HFF-Myc (cell line): ENCODE measurements at regions not wholly inside any gene's neighbourhood (a gene's known extent, or its start where the extent isn't known, plus 50 kb on each side); places are given as distances from the start of the nearest gene placed in this dataset.

Experiments used
- DNase-seq: peaks from one replicate; pipeline ENCODE4 v3.0.0-alpha.2; 2011; ENCODE audit warnings: low read depth; ENCODE audit errors: extremely low read depth
- H3K4me3 ChIP-seq: replicated peaks from 2 replicates; pipeline ENCODE4 v1.5.1; 2011; ENCODE audit warnings: low read depth, mild to moderate bottlenecking, control low read depth, low read length
- TF ChIP-seq, protein P1 (sequence below): IDR thresholded peaks from 2 replicates; pipeline ENCODE4 v1.5.1; 2012; ENCODE audit warnings: mild to moderate bottlenecking, low read depth, low read length, control low read depth; ENCODE audit errors: missing control alignments

DNA sequence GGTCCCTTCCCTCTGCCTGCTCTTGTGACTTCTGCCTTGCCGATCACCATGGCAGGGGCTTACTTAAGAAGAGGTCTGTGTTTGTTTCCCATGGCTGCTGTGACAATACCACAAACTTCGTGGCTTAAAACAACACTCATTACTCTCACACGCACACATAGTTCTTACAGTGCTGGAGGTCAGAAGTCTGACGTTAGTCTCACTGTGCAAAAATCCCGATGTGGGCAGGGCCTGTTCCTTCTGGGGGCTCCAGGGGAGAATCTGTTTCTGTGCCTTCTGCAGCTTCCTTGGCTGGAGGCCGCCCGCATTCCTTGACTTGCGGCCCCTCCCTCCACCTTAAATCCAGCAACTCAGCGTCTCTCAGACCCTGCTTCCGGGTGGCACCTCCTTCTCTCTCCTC, 249.2 kb upstream of the GSE1 start:
- DNase-seq = no peak
- no peak overlapping the region for H3K4me3 ChIP-seq
- TF ChIP-seq, protein P1, sequence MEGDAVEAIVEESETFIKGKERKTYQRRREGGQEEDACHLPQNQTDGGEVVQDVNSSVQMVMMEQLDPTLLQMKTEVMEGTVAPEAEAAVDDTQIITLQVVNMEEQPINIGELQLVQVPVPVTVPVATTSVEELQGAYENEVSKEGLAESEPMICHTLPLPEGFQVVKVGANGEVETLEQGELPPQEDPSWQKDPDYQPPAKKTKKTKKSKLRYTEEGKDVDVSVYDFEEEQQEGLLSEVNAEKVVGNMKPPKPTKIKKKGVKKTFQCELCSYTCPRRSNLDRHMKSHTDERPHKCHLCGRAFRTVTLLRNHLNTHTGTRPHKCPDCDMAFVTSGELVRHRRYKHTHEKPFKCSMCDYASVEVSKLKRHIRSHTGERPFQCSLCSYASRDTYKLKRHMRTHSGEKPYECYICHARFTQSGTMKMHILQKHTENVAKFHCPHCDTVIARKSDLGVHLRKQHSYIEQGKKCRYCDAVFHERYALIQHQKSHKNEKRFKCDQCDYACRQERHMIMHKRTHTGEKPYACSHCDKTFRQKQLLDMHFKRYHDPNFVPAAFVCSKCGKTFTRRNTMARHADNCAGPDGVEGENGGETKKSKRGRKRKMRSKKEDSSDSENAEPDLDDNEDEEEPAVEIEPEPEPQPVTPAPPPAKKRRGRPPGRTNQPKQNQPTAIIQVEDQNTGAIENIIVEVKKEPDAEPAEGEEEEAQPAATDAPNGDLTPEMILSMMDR = no peak

DNA sequence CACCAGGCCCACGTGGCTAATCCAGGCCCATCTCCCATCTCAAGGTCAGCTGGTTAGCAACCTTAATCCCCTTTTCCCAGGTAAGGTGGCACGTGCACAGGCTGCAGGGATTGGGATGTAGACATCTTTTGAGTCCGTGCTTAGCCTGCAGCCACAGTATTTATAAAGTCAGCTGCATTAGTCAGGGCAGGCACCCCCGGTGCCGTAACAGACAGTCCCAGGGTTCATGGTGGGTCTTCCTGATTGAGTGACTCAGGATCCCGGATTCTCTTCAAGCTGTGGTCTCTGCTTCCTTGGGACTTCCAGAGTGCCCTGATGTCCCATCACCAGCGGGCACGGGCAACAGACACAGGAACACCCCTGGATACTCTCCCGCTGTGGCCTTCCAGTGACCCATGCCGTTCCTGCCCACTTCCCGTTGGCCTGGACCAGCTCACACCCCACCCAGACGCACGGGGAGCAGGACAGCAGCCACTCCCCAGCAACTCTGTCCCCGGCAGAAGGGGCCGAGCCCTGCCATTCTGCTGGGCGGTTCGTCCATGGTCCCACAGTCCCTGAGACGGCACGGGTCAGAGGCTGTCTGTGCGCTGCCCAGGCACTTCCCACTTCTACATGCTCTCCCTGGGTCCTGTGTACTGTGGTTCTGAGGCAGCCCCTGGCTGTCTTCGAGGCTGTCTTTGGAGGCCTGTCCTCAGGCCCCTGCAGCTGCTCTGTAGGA, 248.6 kb upstream of the GSE1 start:
- H3K4me3 ChIP-seq = no peak overlapping the region
- DNase-seq = no peak
- TF ChIP-seq, protein P1 = no peak

DNA sequence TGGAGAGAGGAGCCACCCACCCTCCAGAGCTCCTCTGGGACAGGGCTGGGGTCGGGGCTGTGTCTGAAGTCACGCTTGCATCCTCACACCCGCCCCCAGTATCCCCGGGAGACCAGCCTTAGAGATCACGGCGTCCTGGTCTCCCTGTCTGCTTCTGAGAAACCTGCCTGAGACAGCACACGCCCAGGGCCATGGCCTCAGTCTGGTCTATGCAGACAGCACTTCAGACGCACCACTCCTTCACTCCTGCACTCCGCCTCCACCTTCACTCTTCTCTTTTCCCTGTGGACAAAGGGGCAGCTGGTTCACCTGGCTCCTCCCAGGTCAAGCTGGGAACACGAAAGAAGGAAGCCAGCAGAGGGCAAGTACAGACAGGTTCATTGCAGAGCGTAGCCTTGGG, 248.0 kb upstream of the GSE1 start:
- no peak for DNase-seq
- no peak overlapping the region for H3K4me3 ChIP-seq
- TF ChIP-seq, protein P1 = no peak

DNA sequence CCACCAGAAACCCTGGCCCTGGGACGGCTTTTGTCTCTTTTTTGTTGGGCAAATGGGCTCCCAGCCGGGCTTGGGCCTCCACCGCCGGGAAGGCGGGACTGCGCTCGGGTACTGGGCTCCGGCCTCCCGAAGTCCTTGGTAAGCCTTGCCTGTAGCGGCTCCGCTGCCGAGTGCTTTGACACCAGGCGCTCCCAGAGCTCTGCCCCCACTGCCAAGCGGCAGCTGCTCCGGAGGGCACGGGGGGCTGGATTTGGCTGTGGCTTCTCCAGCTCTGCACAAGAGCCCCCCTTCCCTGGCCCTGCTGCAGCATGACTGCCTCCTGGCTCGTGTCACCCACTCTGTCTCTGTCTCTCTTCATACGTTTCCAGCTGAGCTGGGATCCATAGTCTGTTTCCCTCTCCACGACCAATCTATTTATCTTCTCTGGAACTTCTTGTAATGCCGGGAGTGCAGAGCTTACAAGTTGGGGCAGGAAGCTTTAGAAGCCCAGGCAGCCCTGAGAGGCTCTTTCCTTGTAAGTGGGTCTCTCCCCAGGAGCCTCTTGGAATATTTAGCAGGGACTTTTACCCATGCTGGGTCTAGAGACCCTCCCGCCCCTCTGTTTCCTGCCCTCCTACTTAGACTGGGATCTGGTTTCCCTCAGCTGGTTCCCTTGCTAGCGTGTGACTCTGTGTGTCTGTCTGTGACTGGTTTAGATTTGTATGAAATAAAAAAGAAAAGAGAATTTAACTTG, 246.9 kb upstream of the GSE1 start:
- DNase-seq = no peak
- TF ChIP-seq, protein P1 = no peak
- H3K4me3 ChIP-seq = no peak overlapping the region

DNA sequence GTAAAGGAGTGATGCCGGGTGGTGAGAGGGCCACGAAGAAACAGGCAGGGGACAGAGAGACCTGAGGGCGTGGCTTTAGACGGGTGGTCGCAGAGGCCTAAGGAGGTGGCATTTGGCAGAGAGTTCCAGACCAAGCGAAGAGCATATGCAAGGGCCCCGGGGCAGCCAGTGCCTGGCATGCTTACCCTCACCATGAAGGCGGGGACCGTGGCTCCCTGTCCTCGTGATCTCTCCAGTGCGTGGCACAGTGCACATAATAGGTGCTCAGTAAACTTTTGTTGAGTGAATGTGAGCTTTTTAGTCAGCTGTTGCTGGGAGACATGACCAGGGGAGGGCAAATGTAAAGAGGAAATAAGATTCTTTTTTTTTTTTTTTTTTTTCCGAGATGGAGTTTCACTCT, 245.6 kb upstream of the GSE1 start:
- DNase-seq = no peak
- H3K4me3 ChIP-seq = no peak overlapping the region
- TF ChIP-seq, protein P1 = no peak

DNA sequence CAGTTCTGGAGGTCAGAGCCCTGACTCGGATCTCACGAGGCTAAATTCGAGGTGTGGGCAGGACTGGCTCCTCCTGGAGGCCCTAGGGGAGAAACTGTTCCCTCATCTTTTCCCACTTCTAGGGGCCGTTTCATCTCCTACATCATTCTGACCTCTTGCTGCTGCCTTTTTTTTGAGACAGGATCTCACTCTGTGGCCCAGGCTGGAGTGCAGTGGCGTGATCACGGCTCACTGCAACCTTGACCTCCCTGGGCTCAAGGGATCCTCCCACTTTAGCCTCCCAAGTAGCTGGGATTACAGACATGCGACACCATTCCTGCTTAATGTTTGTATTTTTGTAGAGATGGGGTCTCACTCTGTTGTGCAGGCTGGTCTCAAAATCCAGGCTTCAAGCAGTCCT, 244.1 kb upstream of the GSE1 start:
- no peak for DNase-seq
- TF ChIP-seq, protein P1 = no peak
- no peak overlapping the region for H3K4me3 ChIP-seq
